NCI-H2081 (cell line): ENCODE measurements at regions not wholly inside any gene's neighbourhood (a gene's known extent, or its start where the extent isn't known, plus 50 kb on each side); places are given as distances from the start of the nearest gene placed in this dataset.

ENCODE experiments used
- DNase-seq, 2 experiments: peaks; one replicate each; lab custom pipeline; 2025; lab: John Stamatoyannopoulos, UW

DNA sequence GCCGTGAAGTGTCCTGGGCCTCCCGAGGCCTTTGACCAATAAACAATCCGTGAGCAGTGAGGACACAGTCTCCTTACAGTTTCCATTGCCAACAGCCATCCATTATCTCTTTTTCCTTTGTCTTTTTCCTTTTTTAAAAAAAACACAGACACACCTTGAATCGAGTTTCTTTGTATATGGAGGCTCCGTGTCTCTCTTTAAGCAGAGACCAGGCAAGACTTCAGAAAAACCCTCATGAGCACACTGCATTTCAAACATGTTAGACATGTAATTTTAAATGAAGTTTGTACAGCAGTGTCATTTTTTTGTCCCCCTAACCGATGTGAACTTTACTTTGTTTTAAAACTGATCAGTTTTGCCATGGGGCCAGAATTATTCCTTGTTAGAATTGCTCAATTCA is 111.1 kb downstream of the SPTSSA start:
- DNase-seq = no peak

DNA sequence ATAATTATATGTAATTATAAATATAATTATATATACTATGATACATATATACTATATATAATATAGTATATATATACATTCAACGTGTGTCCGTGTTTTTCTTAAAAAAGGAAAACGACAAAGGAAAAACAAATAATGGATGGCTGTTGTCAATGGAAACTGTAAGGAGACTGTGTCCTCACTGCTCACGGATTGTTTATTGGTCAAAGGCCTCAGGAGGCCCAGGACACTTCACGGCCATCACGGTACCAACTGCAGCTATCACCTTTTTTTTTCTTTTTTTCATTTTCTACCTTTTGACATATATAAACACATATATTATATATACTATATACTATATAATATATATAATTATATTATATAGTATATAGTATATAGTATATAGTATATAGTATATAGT is 113.4 kb downstream of the SPTSSA start:
- no peak for DNase-seq

DNA sequence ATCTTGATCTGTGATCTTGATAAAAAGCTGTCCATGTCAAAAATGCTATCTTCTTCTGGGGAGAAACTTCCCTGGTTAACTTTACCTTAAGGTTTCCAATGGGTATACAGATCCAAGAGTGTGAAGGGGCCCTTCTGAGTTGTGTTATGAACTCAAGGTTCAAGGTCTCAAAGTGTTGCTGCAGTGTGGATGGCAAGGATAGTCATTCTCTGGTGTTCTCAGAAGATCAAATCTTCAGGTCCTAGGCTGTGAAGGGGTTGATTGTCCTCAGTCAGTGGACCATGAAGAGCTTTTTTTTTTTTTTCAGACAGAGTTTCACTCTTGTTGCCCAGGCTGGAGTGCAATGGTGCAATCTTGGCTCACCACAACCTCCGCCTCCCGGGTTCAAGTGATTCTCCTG is 114.4 kb downstream of the SPTSSA start:
- DNase-seq = no peak

DNA sequence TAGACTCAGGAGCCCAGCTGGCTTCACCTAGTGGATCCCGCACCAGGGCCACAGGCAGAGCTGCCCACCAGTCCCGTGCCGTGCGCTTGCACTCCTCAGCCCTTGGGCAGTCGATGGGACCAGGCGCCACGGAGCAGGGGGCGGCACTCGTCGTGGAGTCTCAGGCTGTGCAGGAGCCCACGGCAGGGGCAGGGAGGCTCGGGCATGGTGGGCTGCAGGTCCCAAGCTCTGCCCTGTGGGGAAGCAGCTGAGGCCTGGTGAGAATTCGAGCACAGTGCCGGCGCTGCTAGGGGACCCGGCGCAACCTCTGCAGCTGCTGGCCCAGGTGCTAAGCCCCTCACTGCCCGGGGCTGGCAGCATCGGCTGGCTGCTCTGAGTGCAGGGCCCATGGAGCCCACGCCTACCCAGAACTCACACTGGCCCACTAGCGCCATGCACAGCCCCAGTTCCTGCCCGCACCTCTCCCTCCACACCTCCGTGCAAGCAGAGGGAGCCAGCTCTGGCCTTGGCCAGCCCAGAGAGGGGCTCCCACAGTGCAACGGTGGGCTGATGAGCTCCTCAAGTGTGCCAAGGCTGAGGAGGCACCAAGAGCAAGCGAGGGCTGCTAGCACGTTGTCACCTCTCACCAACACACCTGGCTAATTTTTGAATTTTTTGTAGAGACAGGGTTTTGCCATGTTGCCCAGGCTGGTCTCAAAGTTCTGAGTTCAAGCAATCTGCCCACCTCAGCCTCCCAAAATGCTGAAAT is 116.1 kb downstream of the SPTSSA start:
- no peak for DNase-seq

DNA sequence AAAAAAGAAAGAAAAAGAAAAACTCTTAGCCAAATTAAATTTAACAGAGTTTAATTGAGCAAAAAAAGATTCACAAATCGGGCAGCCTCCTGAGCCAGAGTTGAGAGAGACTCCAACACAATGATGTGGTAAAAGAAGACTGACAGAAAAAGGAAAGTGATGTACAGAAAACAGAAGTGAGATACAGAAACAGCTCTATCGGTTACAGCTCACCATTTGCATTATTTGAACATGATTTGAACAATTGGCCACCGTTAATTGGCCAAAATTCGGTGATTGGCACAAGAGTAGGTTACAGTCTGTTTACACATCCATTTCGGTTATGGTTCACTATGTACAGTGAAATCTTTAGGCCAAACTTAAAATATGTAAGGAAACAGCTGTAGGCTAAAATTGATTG is 117.7 kb downstream of the SPTSSA start:
- DNase-seq = no peak

DNA sequence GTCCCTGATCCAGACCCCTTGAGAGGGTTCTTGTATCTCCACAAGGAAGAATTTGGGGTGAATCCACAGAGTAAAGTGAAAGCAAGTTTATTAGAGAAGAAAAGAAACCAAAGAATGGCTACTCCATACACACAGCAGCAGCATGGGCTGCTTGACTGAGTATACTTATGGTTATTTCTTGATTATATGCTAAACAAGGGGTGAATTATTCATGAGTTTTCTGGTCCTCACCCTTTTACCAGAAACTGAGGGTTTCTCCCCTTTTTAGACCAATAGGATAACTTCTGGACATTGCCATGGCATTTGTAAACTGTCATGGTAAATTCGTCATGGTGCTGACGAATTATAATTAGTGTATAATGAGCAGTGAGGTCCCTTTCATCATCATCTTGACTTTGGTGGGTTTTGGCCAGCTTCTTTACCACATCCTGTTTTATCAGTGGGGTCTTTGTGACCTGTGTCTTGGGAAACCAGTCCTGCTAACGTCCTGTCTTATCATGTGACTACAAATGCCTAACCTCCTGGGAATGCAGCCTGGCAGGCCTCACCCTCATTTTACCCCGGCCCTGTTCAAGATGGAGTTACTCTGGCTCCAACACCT is 121.9 kb downstream of the SPTSSA start:
- DNase-seq = no peak

DNA sequence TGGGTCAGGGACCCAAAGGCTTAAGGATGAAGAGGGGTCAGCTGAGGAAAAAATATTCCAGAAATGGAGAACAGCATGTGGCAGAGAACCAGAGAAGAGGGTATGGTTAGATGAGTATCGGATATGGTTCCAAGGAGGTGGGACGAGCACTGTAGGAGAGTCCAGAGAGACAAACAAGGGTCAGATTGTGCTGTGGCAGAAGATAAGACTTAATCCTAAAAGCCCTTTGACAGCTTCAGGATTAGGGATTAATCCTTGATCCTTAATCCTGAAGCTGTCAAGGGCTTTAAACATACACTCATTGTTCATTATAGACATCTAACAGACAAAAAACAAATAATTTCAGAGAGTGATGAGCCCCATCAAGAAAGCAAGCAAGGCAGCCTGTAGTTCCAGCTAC is 124.0 kb downstream of the SPTSSA start:
- DNase-seq = no peak

DNA sequence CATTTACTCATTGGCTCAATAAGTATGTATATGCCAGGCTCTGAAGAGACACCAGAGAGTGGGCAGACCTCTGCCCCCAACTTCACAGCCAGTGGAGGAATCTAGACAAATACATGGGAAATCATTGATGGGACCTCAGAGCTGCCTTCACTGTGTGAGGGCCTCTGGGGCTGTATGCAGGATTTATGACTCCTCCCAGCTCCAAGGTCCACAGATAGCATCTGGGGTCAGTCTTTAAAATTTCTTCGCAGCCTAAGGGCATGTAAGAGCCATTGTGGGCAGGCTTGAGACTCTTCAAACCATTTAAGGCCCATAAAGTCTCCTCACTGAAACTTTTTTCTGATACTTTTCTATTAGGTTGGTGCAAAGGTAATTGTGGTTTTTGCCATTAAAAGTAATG is 125.5 kb downstream of the SPTSSA start:
- DNase-seq = no peak

DNA sequence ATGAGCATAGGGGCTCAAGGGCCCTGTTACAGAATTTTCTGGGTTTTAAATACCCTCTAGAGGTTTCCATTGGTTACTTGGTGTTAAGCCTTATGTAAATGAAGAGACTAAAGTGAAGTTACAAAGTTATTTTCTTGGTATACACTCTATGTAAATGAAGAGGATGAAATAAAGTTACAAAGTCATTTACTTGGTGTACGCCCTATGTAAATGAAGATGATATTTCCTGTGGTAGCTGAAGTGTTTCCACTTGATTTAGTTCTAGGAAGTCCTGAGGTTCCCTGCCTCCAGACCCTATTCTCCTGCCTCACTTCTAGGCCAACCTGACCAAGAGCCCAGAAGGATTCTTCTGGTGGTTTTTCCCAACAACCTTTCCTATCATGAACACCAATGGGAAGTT is 126.1 kb downstream of the SPTSSA start:
- DNase-seq = no peak

DNA sequence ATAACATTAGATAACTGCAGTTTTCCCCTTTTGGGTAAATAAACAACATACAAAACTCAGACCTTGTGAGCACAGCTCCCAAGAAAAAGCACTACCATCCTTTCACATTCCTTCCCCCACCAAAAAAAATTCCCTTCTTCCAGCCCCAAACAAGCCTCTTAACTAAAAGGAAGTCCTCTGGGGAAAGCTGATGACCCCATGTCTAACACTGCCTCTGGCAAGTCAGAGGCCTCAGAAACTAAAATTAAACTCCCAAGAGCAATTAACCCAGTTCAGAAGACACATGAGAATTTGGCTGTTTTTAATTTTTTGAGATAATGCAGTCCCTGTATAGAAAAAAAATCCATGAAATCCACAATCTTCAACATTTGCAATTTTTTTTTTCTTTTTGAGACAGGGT is 127.7 kb downstream of the SPTSSA start:
- no peak for DNase-seq

DNA sequence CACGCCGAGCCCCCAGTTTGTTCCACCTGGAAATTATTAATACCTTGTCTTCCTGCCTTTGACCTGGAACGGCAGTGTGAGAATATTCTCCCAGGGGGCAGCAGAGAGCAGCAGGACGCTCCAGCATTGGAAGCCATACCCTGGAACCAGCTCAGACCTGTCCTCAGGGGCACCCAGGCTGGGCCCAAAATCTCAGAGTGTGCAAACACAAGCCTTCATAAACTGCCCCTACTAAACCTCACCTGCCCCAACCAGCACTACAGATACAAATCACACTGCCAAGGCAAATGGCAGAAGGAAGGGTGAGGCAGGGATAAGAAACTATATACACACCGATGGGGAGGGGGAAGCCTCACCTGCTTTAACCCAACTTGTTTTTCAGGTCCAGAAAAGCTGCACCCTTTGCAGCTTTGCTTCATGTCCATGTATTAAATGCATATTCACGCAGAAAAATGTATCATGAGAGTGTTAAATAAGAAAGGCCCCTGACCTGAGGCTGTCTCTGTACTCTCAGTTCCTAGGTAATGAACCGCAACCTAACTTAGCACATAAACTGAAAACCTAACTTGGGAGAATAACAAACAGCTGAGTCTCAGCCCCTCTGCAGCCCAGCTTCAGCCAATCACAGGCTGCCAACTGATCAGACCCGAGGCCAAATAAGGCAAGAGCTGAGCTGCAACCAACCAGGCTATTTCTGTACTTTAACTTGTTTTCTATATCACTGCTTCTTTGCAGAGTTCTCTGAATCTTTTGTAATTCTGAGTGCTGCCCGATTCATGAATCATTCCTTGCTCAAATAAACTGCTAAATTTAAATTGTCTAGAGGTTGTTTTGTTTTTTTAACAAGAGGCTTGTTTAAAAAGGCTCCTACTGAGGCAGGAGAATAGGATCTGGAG is 130.1 kb downstream of the SPTSSA start:
- peak; percentile 75 to 82 for DNase-seq

DNA sequence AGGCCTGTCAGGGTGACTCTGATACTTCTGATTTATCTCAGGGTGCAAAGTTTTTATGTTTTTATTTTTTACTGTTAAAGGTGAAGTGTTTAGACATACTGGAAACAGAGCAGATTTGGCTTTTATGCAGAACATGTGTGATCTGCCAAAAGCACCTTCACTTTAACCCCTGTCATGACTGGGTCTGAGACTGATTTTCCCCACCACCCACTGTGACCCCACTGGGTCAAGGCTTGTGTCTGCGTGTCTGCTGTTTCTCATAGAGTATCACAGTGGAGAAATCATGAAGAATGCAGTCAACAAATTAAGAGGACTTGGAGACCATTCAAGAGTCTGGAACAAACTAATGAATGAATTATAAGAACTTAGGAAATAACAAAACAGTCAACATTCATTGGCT is 131.2 kb downstream of the SPTSSA start:
- DNase-seq = no peak

DNA sequence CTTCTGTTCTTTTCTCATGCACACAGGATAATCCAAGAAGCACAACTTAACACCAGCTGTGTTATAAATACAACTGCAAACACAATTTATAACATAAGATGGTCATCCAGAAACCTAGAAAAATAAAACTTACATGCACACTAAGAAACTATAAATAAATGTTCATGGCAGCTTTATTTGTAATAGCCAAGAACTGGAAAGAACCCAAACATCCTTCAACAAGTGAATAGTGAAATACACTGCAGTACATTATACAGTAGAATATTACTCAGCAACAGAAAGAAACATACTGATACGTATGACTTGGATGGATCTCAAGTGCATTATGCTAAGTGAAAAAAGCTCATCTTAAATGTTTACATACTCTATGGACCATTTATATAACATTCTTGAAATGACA is 132.7 kb downstream of the SPTSSA start:
- no peak for DNase-seq

DNA sequence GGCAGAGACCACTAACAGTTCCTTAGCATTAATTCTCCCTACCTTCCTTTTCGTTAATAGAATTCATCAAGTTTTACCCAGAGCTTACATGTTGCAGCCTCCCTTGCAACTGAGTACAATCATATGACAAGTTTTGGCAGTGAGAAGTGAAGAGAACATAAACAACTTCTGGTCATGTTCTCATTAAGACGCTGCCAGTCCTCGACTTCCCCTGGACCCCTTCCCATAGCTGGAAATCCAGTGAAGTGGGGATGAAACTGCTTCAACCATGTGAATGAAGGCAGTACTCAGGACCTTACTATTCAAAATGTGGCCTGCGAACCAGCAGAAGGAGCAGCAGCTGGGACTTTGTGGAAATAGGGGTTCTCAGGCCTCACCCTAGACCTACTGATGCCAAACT is 133.9 kb downstream of the SPTSSA start:
- no peak for DNase-seq

DNA sequence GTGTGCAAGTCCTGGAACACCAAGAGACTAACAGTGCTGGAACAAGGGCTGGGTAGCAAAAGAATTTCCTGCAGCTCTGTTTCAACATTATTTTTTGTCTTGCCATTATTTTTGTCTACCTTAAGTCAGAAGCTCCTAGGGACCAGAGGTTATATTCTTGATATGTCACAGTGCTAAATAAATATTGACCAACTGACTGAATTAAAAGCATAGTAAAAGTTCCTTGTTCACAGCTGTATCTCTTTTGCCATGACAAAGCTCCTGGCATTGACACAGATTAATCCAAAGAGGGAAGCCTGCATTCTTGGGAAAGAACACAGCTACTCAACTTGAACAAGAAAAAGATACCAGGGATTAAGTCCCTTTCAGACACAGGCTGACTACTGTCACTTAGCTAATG is 136.5 kb downstream of the SPTSSA start:
- no peak for DNase-seq

DNA sequence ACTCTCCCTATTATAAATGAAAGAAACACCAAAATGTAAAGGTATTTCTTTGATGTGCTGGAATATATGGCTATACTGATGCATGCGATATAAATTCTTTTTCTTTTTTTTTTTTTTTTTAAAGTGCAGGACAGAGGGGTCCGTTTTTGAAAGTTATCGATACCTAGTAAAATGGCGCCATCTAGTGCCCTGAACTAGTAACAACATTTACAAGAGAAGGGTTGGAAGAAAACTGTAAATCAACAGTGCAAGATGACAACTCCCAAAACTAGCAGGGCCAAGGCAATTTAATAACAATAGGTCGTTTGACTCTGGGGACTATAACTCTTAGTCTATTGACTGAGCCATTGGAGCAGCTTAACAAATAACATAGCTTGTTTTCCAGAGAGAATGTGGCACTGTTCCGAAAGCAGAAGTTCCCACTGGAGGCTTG is 137.7 kb downstream of the SPTSSA start:
- DNase-seq = peak; percentile 22 to 26

DNA sequence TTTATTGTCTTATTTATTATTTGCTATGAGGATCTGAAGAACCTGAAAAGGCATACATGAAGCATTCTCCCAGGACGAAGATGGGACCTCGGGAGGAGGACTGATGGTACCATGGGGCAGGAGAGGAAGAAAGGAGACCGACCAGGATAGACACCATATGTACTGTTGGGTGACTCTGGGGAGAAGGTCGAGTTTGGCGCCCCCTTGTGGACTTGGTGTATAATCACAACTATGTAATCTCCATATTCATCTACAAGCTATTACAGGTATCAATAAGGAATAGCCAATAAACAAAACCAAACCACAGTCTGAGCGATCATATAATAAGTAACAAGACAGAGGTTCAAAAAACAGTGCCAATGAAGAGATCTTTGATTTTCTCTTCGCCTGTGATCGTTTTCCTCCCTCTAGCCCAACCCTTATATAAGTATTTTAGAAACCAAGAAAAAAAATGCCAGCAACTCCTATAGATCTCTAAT is 139.1 kb downstream of the SPTSSA start:
- peak; percentile 46 to 66 for DNase-seq

DNA sequence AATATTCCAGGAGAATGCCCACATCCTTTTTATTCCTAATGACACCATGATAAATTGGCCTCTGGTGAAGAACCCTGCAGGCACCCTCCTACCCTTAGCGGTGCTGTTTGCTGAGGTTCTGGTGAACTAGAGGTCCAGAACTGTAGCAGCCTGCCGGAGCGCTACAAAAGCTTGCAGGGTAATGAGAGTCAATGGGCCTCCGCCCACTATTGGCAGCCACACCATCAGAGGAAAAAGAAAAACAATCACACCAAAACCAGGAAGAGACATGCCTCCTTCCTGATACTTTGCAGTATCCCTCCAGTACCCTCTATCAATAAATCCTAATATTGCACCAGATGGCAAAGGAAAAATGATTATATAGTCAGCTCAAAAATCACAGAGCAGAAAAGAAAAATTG is 142.9 kb downstream of the SPTSSA start:
- DNase-seq = no peak

DNA sequence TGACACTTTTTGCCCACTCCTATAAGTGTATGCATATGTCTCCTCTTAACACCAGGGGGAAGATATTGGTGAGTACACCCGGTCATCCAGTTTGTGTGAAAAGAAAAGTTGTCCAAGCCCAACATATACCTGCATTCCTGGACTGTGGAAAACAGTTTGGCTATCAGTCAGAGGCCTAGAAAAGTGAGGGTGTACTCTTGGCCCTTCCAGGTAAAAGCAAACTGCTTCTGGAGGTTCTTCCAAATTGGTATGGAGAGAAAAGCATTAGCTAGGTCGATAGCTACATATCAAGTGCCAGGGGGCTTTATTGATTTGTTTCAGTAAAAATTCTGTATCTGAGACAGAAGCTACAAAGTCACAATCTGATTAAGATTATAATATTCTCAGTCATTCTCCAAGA is 144.0 kb downstream of the SPTSSA start:
- no peak for DNase-seq

DNA sequence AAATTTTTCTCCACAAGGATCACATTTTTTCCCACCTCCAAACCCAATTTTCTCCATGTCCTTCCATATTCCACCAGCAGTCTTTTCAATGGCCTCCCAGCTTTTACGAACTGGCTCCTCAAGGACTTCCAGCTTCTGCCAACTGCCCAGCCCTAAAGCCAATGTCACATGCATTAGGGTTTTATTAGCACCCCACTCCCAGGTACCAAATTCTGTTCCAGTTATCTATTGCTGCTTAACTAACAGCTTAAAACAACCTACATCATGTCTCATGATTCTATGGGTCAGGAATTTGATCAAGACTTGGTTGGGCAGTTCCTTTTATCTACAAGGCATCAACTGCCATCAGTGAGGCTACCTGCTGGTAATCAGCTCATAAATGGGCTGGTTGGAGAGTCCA is 151.3 kb downstream of the SPTSSA start:
- no peak for DNase-seq

DNA sequence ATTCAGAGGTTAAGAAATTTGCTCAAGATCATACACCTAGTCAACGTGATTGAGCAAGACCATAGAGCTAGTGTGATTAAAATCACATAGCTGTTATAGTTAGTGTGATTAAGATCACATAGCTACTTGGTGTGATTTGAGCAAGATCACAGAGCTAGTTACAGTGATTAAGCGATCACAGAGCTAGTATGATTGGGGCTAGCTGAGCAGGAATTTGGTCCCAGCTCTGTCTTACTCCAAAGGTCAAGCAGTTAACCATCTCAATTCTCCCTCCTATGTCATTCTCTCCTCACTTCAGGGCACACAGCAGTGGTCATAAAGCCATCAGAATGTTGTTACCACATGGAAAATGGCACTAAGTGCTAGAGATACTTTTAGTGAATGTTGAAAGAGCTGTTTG is 158.2 kb downstream of the SPTSSA start:
- DNase-seq = no peak

DNA sequence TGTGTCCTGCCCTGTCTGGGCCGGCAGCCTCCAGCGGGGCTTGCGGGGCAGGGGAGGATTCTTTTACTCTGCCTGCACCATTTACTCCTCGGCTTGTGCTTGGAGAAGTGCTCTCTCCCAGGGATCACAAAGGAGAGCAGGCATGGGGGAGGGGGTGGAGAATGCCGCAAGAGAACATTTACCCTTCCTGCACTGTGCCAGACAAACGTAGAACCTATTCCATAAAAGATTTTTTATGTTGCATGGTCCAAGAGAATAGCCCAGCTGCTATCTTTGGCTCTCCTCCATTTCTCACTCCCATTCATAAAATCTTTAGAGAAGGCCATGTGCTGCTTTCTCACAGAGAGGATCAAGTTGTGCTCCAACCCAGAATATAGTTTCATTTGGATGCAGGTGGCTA is 159.4 kb downstream of the SPTSSA start:
- DNase-seq = peak in 1 of 2 experiments; percentile 23
